Smooth muscle cell (in vitro differentiated cells): ENCODE measurements at regions not wholly inside any gene's neighbourhood (a gene's known extent, or its start where the extent isn't known, plus 50 kb on each side); places are given as distances from the start of the nearest gene placed in this dataset.

ENCODE experiments used
- DNase-seq: peaks from one replicate; lab custom pipeline; 2025; ENCODE audit not compliant: unreplicated experiment; lab: John Stamatoyannopoulos, UW
- H2AFZ ChIP-seq: fragments of 200-600 bp; sonication (generic); 2 replicates; pipeline ENCODE4 v1.6.0; 2016; ENCODE audit warnings: antibody characterized with exemption, low read depth, mild to moderate bottlenecking
- H3F3A ChIP-seq: fragments of 200-600 bp; sonication (generic); 2 replicates; pipeline ENCODE4 v1.6.0; 2017; ENCODE audit warnings: antibody characterized with exemption, low read depth
- H3K27ac ChIP-seq: fragments of 200-600 bp; sonication (generic); 2 replicates; pipeline ENCODE4 v1.5.1; 2016; ENCODE audit warnings: low read depth, mild to moderate bottlenecking
- H3K27me3 ChIP-seq: fragments of 200-600 bp; sonication (generic); 2 replicates; pipeline ENCODE4 v1.6.1; 2016; ENCODE audit warnings: low read depth, mild to moderate bottlenecking
- H3K36me3 ChIP-seq: fragments of 200-600 bp; sonication (generic); 2 replicates; pipeline ENCODE4 v1.5.1; 2016; ENCODE audit warnings: low read depth
- H3K4me1 ChIP-seq: fragments of 200-600 bp; sonication (generic); 2 replicates; pipeline ENCODE4 v1.5.1; 2016; ENCODE audit warnings: low read depth
- H3K4me2 ChIP-seq: fragments of 200-600 bp; sonication (generic); 2 replicates; pipeline ENCODE4 v1.6.0; 2016; ENCODE audit warnings: mild to moderate bottlenecking
- H3K4me3 ChIP-seq: fragments of 200-600 bp; sonication (generic); 2 replicates; pipeline ENCODE4 v1.5.1; 2016; ENCODE audit warnings: mild to moderate bottlenecking
- H3K79me2 ChIP-seq: fragments of 200-600 bp; sonication (generic); 2 replicates; pipeline ENCODE4 v1.6.0; 2016; ENCODE audit warnings: low read depth, mild to moderate bottlenecking
- H3K9ac ChIP-seq: fragments of 200-600 bp; sonication (generic); 2 replicates; pipeline ENCODE4 v1.6.0; 2016; ENCODE audit warnings: low read depth
- H3K9me3 ChIP-seq: fragments of 200-600 bp; sonication (generic); replicated peaks from 2 replicates; pipeline ENCODE4 v1.5.1; 2016; ENCODE audit warnings: low read depth
- H4K20me1 ChIP-seq: fragments of 200-600 bp; sonication (generic); 2 replicates; pipeline ENCODE4 v1.6.0; 2016; ENCODE audit warnings: low read depth
- CTCF ChIP-seq: fragments of 200-600 bp; sonication (generic); IDR thresholded peaks from 2 replicates; pipeline ENCODE4 v1.5.1; 2017; ENCODE audit warnings: borderline replicate concordance, mild to moderate bottlenecking, antibody characterized with exemption; ENCODE audit not compliant: insufficient read depth, poor library complexity, severe bottlenecking
- WGBS: methylation state at CpG from one replicate; pipeline ENCODE4 v1.1.7; 2016; ENCODE audit warnings: low lambda C conversion rate; 5-methylcytosine and 5-hydroxymethylcytosine counted together

- H3F3A ChIP-seq: no peaks in the 10 kb centered on the region
- no peak overlapping the region for H2AFZ ChIP-seq
- no peak for DNase-seq
- H3K4me3 ChIP-seq: no peak overlapping the region
- WGBS: 90% methylated on average over 18 of the region's 18 CpGs
- peak overlapping the region; percentile 24 for H3K4me2 ChIP-seq
- H3K9ac ChIP-seq: no peak overlapping the region
- no peaks in the 10 kb centered on the region for H3K36me3 ChIP-seq
- H3K9me3 ChIP-seq: no peaks in the 10 kb centered on the region
- no peaks in the 10 kb centered on the region for H4K20me1 ChIP-seq
- no peak for TF ChIP-seq CTCF
- H3K27ac ChIP-seq: no peak overlapping the region
- peaks cover 32% of the 10 kb centered on the region for H3K27me3 ChIP-seq
- H3K79me2 ChIP-seq: no peaks in the 10 kb centered on the region
- H3K4me1 ChIP-seq: no peaks in the 10 kb centered on the region
These were observed 158.1 kb downstream of the CDH26 start for GRCh38 chr20:60116128-60116909.

GRCh38 chr20:60117065-60117464 lies 158.8 kb downstream of the CDH26 start:
- H3K9ac ChIP-seq: no peak overlapping the region
- peak overlapping the region; percentile 24 for H3K4me2 ChIP-seq
- H3K4me3 ChIP-seq: no peak overlapping the region
- DNase-seq: no peak
- H2AFZ ChIP-seq: no peak overlapping the region
- H3K79me2 ChIP-seq: no peaks in the 10 kb centered on the region
- TF ChIP-seq CTCF: no peak
- H3K36me3 ChIP-seq: no peaks in the 10 kb centered on the region
- H3K9me3 ChIP-seq: no peaks in the 10 kb centered on the region
- H3F3A ChIP-seq: no peaks in the 10 kb centered on the region
- H3K27me3 ChIP-seq: peaks cover 40% of the 10 kb centered on the region
- H3K27ac ChIP-seq: no peak overlapping the region
- H3K4me1 ChIP-seq: no peaks in the 10 kb centered on the region
- no peaks in the 10 kb centered on the region for H4K20me1 ChIP-seq
- 33% methylated on average over 7 of the region's 7 CpGs for WGBS

- Histone ChIP-seq H3K27me3 (peaks cover 50% of the 10 kb centered on the region), H3K36me3 (no peaks in the 10 kb centered on the region), H3K27ac (no peak overlapping the region), H3F3A (no peaks in the 10 kb centered on the region), H3K4me2 (no peak overlapping the region), H3K79me2 (no peaks in the 10 kb centered on the region), H3K4me1 (no peaks in the 10 kb centered on the region), H2AFZ (no peak overlapping the region), H3K9ac (no peak overlapping the region), H3K4me3 (no peak overlapping the region), H3K9me3 (no peaks in the 10 kb centered on the region), H4K20me1 (no peaks in the 10 kb centered on the region)
- WGBS: 91% methylated on average over 9 of the region's 9 CpGs
- no peak for DNase-seq
- TF ChIP-seq CTCF: no peak
These were observed 163.7 kb downstream of the CDH26 start for GRCh38 chr20:60121903-60122302.

GRCh38 chr20:60122671-60123070 lies 164.4 kb downstream of the CDH26 start:
- H3K27me3 ChIP-seq: peaks cover 52% of the 10 kb centered on the region
- no peak overlapping the region for H2AFZ ChIP-seq
- no peaks in the 10 kb centered on the region for H3K79me2 ChIP-seq
- H3K4me3 ChIP-seq: no peak overlapping the region
- no peak overlapping the region for H3K9ac ChIP-seq
- no peaks in the 10 kb centered on the region for H3K36me3 ChIP-seq
- no peak overlapping the region for H3K27ac ChIP-seq
- no peaks in the 10 kb centered on the region for H3K9me3 ChIP-seq
- H3F3A ChIP-seq: no peaks in the 10 kb centered on the region
- H3K4me1 ChIP-seq: no peaks in the 10 kb centered on the region
- H3K4me2 ChIP-seq: no peak overlapping the region
- H4K20me1 ChIP-seq: no peaks in the 10 kb centered on the region
- 91% methylated on average over 4 of the region's 4 CpGs for WGBS
- DNase-seq: no peak
- no peak for TF ChIP-seq CTCF
